Upper lobe of right lung (tissue), 1 donor: ENCODE measurements at regions not wholly inside any gene's neighbourhood (a gene's known extent, or its start where the extent isn't known, plus 50 kb on each side); places are given as distances from the start of the nearest gene placed in this dataset.
A peak's percentile ranks its signal among the peaks of the same experiment; 100 is the strongest.

Experiments used
- ATAC-seq: fragments of 200-7000 bp; cut with Tn5 transposase; one replicate; pipeline ENCODE4 v1.9.1; 2020; ENCODE audit warnings: mild to moderate bottlenecking, moderate library complexity
- DNase-seq: peaks from one replicate; pipeline ENCODE4 v3.0.0-alpha.2; 2020
- H3K27ac ChIP-seq: fragments of 200-600 bp; one replicate; pipeline ENCODE4 v1.8.0; 2022
- H3K27me3 ChIP-seq: fragments of 200-600 bp; one replicate; pipeline ENCODE4 v1.8.0; 2022; ENCODE audit warnings: mild to moderate bottlenecking
- H3K36me3 ChIP-seq: fragments of 200-600 bp; one replicate; pipeline ENCODE4 v1.8.0; 2022
- H3K4me1 ChIP-seq: fragments of 200-600 bp; one replicate; pipeline ENCODE4 v1.8.0; 2022
- H3K4me3 ChIP-seq: fragments of 200-600 bp; one replicate; pipeline ENCODE4 v1.8.0; 2022; ENCODE audit warnings: mild to moderate bottlenecking
- H3K9me3 ChIP-seq: fragments of 200-600 bp; one replicate; pipeline ENCODE4 v1.8.0; 2022
- CTCF ChIP-seq: fragments of 200-600 bp; IDR thresholded peaks from one replicate; pipeline ENCODE4 v1.8.0; 2022; ENCODE audit warnings: antibody characterized with exemption
- intact Hi-C: fragments of 100-400 bp; cut with DNase I; formaldehyde crosslinking; loops from one replicate; pipeline ENCODE4 v1.11.0; 2022
- donor health status: DM: no; HTN: yes; CAD: no; lungs with severe emphysema.

- no peaks in the 10 kb centered on the region for H3K9me3 ChIP-seq
- DNase-seq, result no peak
- no peak overlapping the region for H3K27ac ChIP-seq
- intact Hi-C loops, result no loop called here
- peaks cover 4% of the 10 kb centered on the region for H3K4me1 ChIP-seq
- TF ChIP-seq CTCF, result no peak
- H3K27me3 ChIP-seq, result no peaks in the 10 kb centered on the region
- H3K36me3 ChIP-seq, result no peaks in the 10 kb centered on the region
- no peak overlapping the region for H3K4me3 ChIP-seq
- ATAC-seq, result no peak
Observed at GRCh38 chr3:124298301-124298700, 306.4 kb upstream of the ROPN1 start.

- Histone ChIP-seq H3K4me1 (peaks cover 4% of the 10 kb centered on the region), H3K4me3 (no peak overlapping the region), H3K36me3 (no peaks in the 10 kb centered on the region), H3K27me3 (no peaks in the 10 kb centered on the region), H3K27ac (no peak overlapping the region), H3K9me3 (no peaks in the 10 kb centered on the region)
- DNase-seq (no peak), ATAC-seq (peak; percentile 51)
- intact Hi-C loops, result no loop called here
- TF ChIP-seq CTCF, result no peak
Observed at GRCh38 chr3:124298951-124299350, 307.0 kb upstream of the ROPN1 start.

DNA sequence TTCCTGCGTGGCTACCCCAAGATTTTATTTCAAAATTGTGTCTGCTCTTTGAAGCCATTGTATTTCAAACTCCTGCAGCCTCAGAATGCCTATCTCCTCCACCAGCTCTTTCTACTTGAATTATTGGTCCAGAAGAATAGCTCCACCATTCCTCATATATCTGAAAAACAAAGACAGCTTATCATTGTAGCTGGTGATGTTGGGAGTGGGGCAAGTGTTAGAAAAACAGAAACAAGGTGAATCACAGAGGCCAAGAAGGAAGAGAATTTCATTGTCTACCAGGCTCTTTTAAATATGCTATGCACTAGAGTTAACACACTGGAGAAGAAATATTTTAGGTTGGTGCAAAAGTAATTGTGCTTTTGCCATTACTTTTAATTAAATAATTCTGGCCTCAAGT lies 307.9 kb upstream of the ROPN1 start:
- intact Hi-C loops, result no loop called here
- no peak for ATAC-seq
- H3K4me1 ChIP-seq, result peaks cover 4% of the 10 kb centered on the region
- no peak for TF ChIP-seq CTCF
- H3K27me3 ChIP-seq, result no peaks in the 10 kb centered on the region
- no peak for DNase-seq
- H3K27ac ChIP-seq, result no peak overlapping the region
- no peaks in the 10 kb centered on the region for H3K36me3 ChIP-seq
- no peak overlapping the region for H3K4me3 ChIP-seq
- H3K9me3 ChIP-seq, result no peaks in the 10 kb centered on the region

DNA sequence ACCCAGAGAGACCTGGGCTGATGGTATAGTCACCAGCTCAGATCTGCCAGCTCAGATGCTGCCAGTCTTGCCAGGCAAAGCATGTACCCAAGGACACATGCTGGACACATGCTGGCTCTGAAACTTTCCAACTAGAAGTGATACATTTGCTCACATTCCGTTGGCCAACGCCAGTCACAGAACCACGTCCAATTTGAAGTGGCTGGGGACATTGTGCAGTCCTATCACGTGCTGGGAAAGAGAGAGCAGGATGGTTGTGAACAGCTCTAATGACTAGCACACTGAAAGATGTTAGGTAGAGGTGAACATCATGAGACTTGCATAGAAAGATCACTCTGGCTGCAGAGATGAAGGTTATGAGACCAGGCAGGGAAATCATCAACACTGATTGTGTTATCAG lies 308.5 kb upstream of the ROPN1 start:
- H3K36me3 ChIP-seq, result no peaks in the 10 kb centered on the region
- no peak for TF ChIP-seq CTCF
- no peak overlapping the region for H3K4me3 ChIP-seq
- peaks cover 4% of the 10 kb centered on the region for H3K4me1 ChIP-seq
- H3K9me3 ChIP-seq, result peaks cover 2% of the 10 kb centered on the region
- intact Hi-C loops, result no loop called here
- DNase-seq, result no peak
- ATAC-seq, result no peak
- no peak overlapping the region for H3K27ac ChIP-seq
- H3K27me3 ChIP-seq, result no peaks in the 10 kb centered on the region

DNA sequence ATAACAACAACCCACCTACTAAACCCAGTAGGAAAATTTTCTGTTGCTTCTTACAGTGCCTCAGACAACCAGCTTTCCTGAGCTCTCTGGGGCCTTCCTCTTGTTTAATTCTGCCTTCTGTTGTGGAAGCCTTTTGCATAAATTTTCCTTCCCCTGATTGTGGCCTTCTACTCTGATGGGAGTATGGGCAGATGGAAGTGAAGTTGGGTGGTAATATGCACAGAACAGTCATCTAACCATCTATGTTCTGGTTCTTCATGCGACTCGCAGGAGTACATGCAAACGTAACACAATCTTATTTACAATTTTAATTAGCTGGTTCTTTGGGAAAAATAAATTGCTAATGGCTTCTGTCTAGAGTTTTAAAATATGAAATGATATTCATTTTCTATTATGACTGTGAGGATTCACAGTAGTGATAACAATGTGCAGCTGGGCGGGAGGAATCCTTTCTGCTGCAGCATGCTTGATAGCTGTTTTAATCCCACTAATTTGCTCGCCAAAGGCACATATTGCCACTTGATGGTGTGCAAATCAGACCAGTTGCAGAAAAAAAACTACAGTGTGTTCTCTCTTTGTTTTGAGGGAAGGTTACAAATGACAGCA lies 311.5 kb upstream of the ROPN1 start:
- DNase-seq, result no peak
- intact Hi-C loops, result no loop called here
- Histone ChIP-seq H3K27me3 (no peaks in the 10 kb centered on the region), H3K36me3 (no peaks in the 10 kb centered on the region), H3K9me3 (peaks cover 11% of the 10 kb centered on the region), H3K4me3 (no peak overlapping the region), H3K4me1 (no peaks in the 10 kb centered on the region), H3K27ac (no peak overlapping the region)
- ATAC-seq, result no peak
- TF ChIP-seq CTCF, result no peak

DNA sequence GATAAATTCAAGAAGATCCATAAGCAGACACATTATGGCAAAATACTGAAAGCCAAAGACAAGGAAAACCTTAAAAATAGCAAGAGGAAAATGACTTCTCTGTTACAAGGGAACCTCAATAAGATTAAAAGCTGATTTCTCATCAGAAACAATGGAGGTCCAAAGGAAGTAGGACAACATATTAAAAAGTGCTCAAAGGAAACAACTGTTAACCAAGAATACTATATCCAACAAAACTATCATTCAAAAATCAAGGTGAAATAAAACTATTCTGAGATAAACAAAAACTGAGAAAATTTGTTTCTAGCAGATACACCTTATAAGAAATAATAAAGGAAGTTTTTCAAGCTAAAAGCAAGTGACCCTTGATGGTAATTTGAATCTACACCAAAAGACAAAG lies 314.7 kb upstream of the ROPN1 start:
- Histone ChIP-seq H3K4me3 (no peak overlapping the region), H3K36me3 (no peaks in the 10 kb centered on the region), H3K27ac (no peak overlapping the region), H3K4me1 (no peaks in the 10 kb centered on the region), H3K9me3 (peaks cover 11% of the 10 kb centered on the region), H3K27me3 (no peaks in the 10 kb centered on the region)
- DNase-seq, result no peak
- intact Hi-C loops, result no loop called here
- ATAC-seq, result no peak
- no peak for TF ChIP-seq CTCF
